Trophoblast cell (in vitro differentiated cells and primary cell): ENCODE measurements at regions not wholly inside any gene's neighbourhood (a gene's known extent, or its start where the extent isn't known, plus 50 kb on each side); places are given as distances from the start of the nearest gene placed in this dataset.

Experiments
- DNase-seq, 2 donors: peaks; one replicate each; pipeline ENCODE4 v3.0.0-alpha.2; 2016
- H2AFZ ChIP-seq: 2 replicates; pipeline ENCODE4 v1.6.1; 2013; ENCODE audit warnings: low read length, moderate library complexity, mild to moderate bottlenecking; ENCODE audit not compliant: insufficient read depth, poor library complexity
- H2AK5ac ChIP-seq: 2 replicates; pipeline ENCODE4 v1.6.1; 2013; ENCODE audit warnings: mild to moderate bottlenecking, low read length
- H2BK120ac ChIP-seq: 2 replicates; pipeline ENCODE4 v1.6.1; 2013; ENCODE audit warnings: low read length, mild to moderate bottlenecking, moderate library complexity; ENCODE audit not compliant: insufficient read depth, poor library complexity
- H2BK12ac ChIP-seq: 2 replicates; pipeline ENCODE4 v1.6.1; 2013; ENCODE audit warnings: mild to moderate bottlenecking, low read length, moderate library complexity
- H2BK5ac ChIP-seq: 2 replicates; pipeline ENCODE4 v1.6.1; 2013; ENCODE audit warnings: low read length, low read depth, moderate library complexity, mild to moderate bottlenecking; ENCODE audit not compliant: poor library complexity
- H3K14ac ChIP-seq: 2 replicates; pipeline ENCODE4 v1.6.1; 2013; ENCODE audit warnings: mild to moderate bottlenecking, low read length
- H3K18ac ChIP-seq: 2 replicates; pipeline ENCODE4 v1.6.1; 2013; ENCODE audit warnings: mild to moderate bottlenecking, low read length
- H3K23ac ChIP-seq: 2 replicates; pipeline ENCODE4 v1.6.1; 2013; ENCODE audit warnings: low read length
- H3K27ac ChIP-seq: 2 replicates; pipeline ENCODE4 v1.5.1; 2013; ENCODE audit warnings: low read depth, mild to moderate bottlenecking, inconsistent platforms, low read length, moderate library complexity
- H3K27me3 ChIP-seq: 2 replicates; pipeline ENCODE4 v1.6.1; 2013; ENCODE audit warnings: inconsistent platforms, mild to moderate bottlenecking, low read length, moderate library complexity; ENCODE audit not compliant: insufficient read depth
- H3K36me3 ChIP-seq, 2 experiments: 1 replicate in 1 of 2; 2 replicates in 1 of 2; pipeline ENCODE4 v1.6.1; 2013; ENCODE audit warnings: low read length in 2 of 2, mild to moderate bottlenecking in 2 of 2, moderate library complexity in 1 of 2; ENCODE audit not compliant: insufficient read depth in 2 of 2, control insufficient read depth in 1 of 2
- H3K4ac ChIP-seq: 2 replicates; pipeline ENCODE4 v1.6.1; 2013; ENCODE audit warnings: low read depth, mild to moderate bottlenecking, low read length, moderate library complexity
- H3K4me1 ChIP-seq, 2 experiments: 1 replicate in 1 of 2; 2 replicates in 1 of 2; pipeline ENCODE4 v1.6.1; 2013; ENCODE audit warnings: low read length in 2 of 2, mild to moderate bottlenecking in 2 of 2, moderate library complexity in 1 of 2; ENCODE audit not compliant: insufficient read depth in 2 of 2, control insufficient read depth in 1 of 2
- H3K4me2 ChIP-seq: 2 replicates; pipeline ENCODE4 v1.6.1; 2013; ENCODE audit warnings: inconsistent platforms, mild to moderate bottlenecking, low read length, moderate library complexity
- H3K4me3 ChIP-seq: 2 replicates; pipeline ENCODE4 v1.5.1; 2013; ENCODE audit warnings: mild to moderate bottlenecking, low read depth, low read length, inconsistent platforms
- H3K79me1 ChIP-seq: one replicate; pipeline ENCODE4 v1.6.1; 2013; ENCODE audit warnings: low read length
- H3K79me2 ChIP-seq: 2 replicates; pipeline ENCODE4 v1.6.1; 2013; ENCODE audit warnings: low read length, mild to moderate bottlenecking; ENCODE audit not compliant: control insufficient read depth, insufficient read depth, poor library complexity
- H3K9ac ChIP-seq: 2 replicates; pipeline ENCODE4 v1.6.1; 2013; ENCODE audit warnings: mild to moderate bottlenecking, low read length
- H3K9me3 ChIP-seq: 2 replicates; pipeline ENCODE4 v1.6.1; 2013; ENCODE audit warnings: low read depth, mild to moderate bottlenecking, control low read depth, inconsistent platforms, low read length; ENCODE audit not compliant: insufficient read depth
- H4K12ac ChIP-seq: 2 replicates; pipeline ENCODE4 v1.6.1; 2013; ENCODE audit warnings: low read depth, mild to moderate bottlenecking, low read length, moderate library complexity
- H4K8ac ChIP-seq: 2 replicates; pipeline ENCODE4 v1.6.1; 2013; ENCODE audit warnings: low read depth, mild to moderate bottlenecking, low read length, moderate library complexity
- H4K91ac ChIP-seq: one replicate; pipeline ENCODE4 v1.6.1; 2013; ENCODE audit warnings: low read depth, mild to moderate bottlenecking, low read length, moderate library complexity
- whole genome bisulfite sequencing: extraction: QIAGEN DNeasy Blood & Tissue Kit; methylation state at CpG from one replicate; pipeline ENCODE4 v1.1.7; 2013; ENCODE audit warnings: missing lambda C conversion rate; ENCODE audit not compliant: insufficient read length, insufficient coverage; ENCODE audit errors: extremely low coverage; 5-methylcytosine and 5-hydroxymethylcytosine counted together

GRCh38 chr12:89875809-89876208 lies 167.2 kb upstream of the ATP2B1 start:
- H3K4me2 ChIP-seq = no peak overlapping the region
- H2BK5ac ChIP-seq = no peak overlapping the region
- H3K4ac ChIP-seq = no peak overlapping the region
- H3K9ac ChIP-seq = no peak overlapping the region
- no peaks in the 10 kb centered on the region for H3K9me3 ChIP-seq
- peaks cover 5 to 6% of the 10 kb centered on the region in 2 experiments for H3K4me1 ChIP-seq
- H4K91ac ChIP-seq = no peak overlapping the region
- H3K79me2 ChIP-seq = no peaks in the 10 kb centered on the region
- H4K12ac ChIP-seq = no peak overlapping the region
- H3K4me3 ChIP-seq = no peak overlapping the region
- no CpG with 5 or more reads among the region's 1 CpG for WGBS
- no peak overlapping the region for H2AK5ac ChIP-seq
- H3K36me3 ChIP-seq = peaks cover 0 to 2% of the 10 kb centered on the region in 2 experiments
- no peak for DNase-seq
- no peak overlapping the region for H3K27ac ChIP-seq
- H3K18ac ChIP-seq = no peak overlapping the region
- H3K23ac ChIP-seq = no peak overlapping the region
- no peak overlapping the region for H3K14ac ChIP-seq
- no peaks in the 10 kb centered on the region for H3K79me1 ChIP-seq
- H2AFZ ChIP-seq = no peak overlapping the region
- H2BK120ac ChIP-seq = no peak overlapping the region
- H4K8ac ChIP-seq = no peak overlapping the region
- no peak overlapping the region for H2BK12ac ChIP-seq
- H3K27me3 ChIP-seq = no peaks in the 10 kb centered on the region

- Histone ChIP-seq H3K9me3 (no peaks in the 10 kb centered on the region), H3K27ac (no peak overlapping the region), H2BK120ac (no peak overlapping the region), H3K9ac (no peak overlapping the region), H4K91ac (no peak overlapping the region), H2BK5ac (no peak overlapping the region), H3K79me2 (no peaks in the 10 kb centered on the region), H3K79me1 (no peaks in the 10 kb centered on the region), H3K4me1 (peaks cover 5 to 6% of the 10 kb centered on the region in 2 experiments), H3K36me3 (peaks cover 0 to 3% of the 10 kb centered on the region in 2 experiments), H2AK5ac (no peak overlapping the region), H3K27me3 (no peaks in the 10 kb centered on the region), H3K4me3 (no peak overlapping the region), H2AFZ (no peak overlapping the region), H4K12ac (no peak overlapping the region), H3K23ac (no peak overlapping the region), H2BK12ac (no peak overlapping the region), H3K4me2 (no peak overlapping the region), H4K8ac (no peak overlapping the region), H3K14ac (no peak overlapping the region), H3K4ac (no peak overlapping the region), H3K18ac (no peak overlapping the region)
- DNase-seq = no peak
- no CpG with 5 or more reads among the region's 2 CpGs for WGBS
Measured at GRCh38 chr12:89875225-89875624, 166.6 kb upstream of the ATP2B1 start.

- Histone ChIP-seq H3K36me3 (peaks cover 0 to 3% of the 10 kb centered on the region in 2 experiments), H3K27me3 (no peaks in the 10 kb centered on the region), H4K8ac (no peak overlapping the region), H3K4ac (no peak overlapping the region), H3K4me3 (no peak overlapping the region), H2BK120ac (peak overlapping the region; percentile 48), H2AK5ac (peak overlapping the region; percentile 24), H2AFZ (no peak overlapping the region), H3K79me2 (no peaks in the 10 kb centered on the region), H2BK5ac (peak overlapping the region; percentile 62), H4K91ac (peak overlapping the region; percentile 77), H3K4me2 (no peak overlapping the region), H3K9ac (no peak overlapping the region), H3K4me1 (peaks cover 5 to 6% of the 10 kb centered on the region in 2 experiments), H3K14ac (peak overlapping the region; percentile 68), H3K79me1 (no peaks in the 10 kb centered on the region), H3K23ac (no peak overlapping the region), H2BK12ac (peak overlapping the region; percentile 80), H3K9me3 (no peaks in the 10 kb centered on the region), H3K18ac (peak overlapping the region; percentile 47), H4K12ac (no peak overlapping the region), H3K27ac (peak overlapping the region; percentile 25)
- whole genome bisulfite sequencing = no CpG with 5 or more reads among the region's 5 CpGs
- DNase-seq = no peak
Measured at GRCh38 chr12:89874146-89874545, 165.5 kb upstream of the ATP2B1 start.

GRCh38 chr12:89873745-89874144 lies 165.1 kb upstream of the ATP2B1 start:
- H4K91ac ChIP-seq = peak overlapping the region; percentile 77
- H3K9ac ChIP-seq = no peak overlapping the region
- WGBS = no CpG with 5 or more reads among the region's 4 CpGs
- no peak overlapping the region for H4K8ac ChIP-seq
- no peak overlapping the region for H4K12ac ChIP-seq
- no peak overlapping the region for H2AFZ ChIP-seq
- H3K36me3 ChIP-seq = peaks cover 0 to 3% of the 10 kb centered on the region in 2 experiments
- no peak overlapping the region for H3K23ac ChIP-seq
- H2BK120ac ChIP-seq = peak overlapping the region; percentile 48
- no peak for DNase-seq
- H3K79me1 ChIP-seq = no peaks in the 10 kb centered on the region
- no peak overlapping the region for H3K4me2 ChIP-seq
- H2BK5ac ChIP-seq = peak overlapping the region; percentile 62
- H3K14ac ChIP-seq = no peak overlapping the region
- no peak overlapping the region for H3K4me3 ChIP-seq
- H3K4ac ChIP-seq = no peak overlapping the region
- H3K27me3 ChIP-seq = no peaks in the 10 kb centered on the region
- peak overlapping the region; percentile 25 for H3K27ac ChIP-seq
- no peaks in the 10 kb centered on the region for H3K9me3 ChIP-seq
- H3K79me2 ChIP-seq = no peaks in the 10 kb centered on the region
- H2AK5ac ChIP-seq = no peak overlapping the region
- H3K18ac ChIP-seq = no peak overlapping the region
- H2BK12ac ChIP-seq = no peak overlapping the region
- H3K4me1 ChIP-seq = peaks cover 5 to 6% of the 10 kb centered on the region in 2 experiments
